ENCODE measurements at regions not wholly inside any gene's neighbourhood (a gene's known extent, or its start where the extent isn't known, plus 50 kb on each side); places are given as distances from the start of the nearest gene placed in this dataset.

DNA sequence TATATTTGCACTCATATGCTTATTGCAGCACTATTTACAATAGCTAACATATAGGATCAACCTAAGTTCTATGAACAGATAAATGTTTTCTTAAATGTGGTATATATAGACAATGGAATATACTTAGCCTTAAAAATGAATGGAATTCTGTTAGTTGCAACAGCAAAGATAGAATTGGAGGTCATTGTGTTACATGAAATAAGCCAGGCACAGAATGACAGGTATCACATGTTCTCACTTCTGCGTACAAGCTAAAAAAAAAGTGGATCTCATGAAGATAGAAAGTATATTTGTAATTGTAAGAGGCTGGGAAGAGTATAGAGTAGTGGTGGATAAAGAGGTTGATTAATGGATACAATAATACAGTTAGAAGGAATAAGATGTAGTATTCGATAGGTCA, 255.5 kb upstream of the SETBP1 start:
- no peaks in the 10 kb centered on the region for H3K4me1 ChIP-seq
- H2AFZ ChIP-seq: no peak overlapping the region
- no peak overlapping the region for H3K4me3 ChIP-seq (ENCODE audit: low read depth, low read length)
- no peak overlapping the region for H3K27ac ChIP-seq
- no peak overlapping the region for H3K4me2 ChIP-seq (ENCODE audit: low read length)
- no peaks in the 10 kb centered on the region for H3K36me3 ChIP-seq (ENCODE audit: control insufficient read depth, insufficient read depth, low read length)
- no peaks in the 10 kb centered on the region for H3K9me3 ChIP-seq (ENCODE audit: control insufficient read depth, low read length)
- no peaks in the 10 kb centered on the region for H3K27me3 ChIP-seq (ENCODE audit: control insufficient read depth, insufficient read depth, low read length)
- no peaks in the 10 kb centered on the region for H3K79me2 ChIP-seq
- TF ChIP-seq, protein P1, sequence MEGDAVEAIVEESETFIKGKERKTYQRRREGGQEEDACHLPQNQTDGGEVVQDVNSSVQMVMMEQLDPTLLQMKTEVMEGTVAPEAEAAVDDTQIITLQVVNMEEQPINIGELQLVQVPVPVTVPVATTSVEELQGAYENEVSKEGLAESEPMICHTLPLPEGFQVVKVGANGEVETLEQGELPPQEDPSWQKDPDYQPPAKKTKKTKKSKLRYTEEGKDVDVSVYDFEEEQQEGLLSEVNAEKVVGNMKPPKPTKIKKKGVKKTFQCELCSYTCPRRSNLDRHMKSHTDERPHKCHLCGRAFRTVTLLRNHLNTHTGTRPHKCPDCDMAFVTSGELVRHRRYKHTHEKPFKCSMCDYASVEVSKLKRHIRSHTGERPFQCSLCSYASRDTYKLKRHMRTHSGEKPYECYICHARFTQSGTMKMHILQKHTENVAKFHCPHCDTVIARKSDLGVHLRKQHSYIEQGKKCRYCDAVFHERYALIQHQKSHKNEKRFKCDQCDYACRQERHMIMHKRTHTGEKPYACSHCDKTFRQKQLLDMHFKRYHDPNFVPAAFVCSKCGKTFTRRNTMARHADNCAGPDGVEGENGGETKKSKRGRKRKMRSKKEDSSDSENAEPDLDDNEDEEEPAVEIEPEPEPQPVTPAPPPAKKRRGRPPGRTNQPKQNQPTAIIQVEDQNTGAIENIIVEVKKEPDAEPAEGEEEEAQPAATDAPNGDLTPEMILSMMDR (IDR thresholded peaks at IDR 0.05): no peak
- H3K9ac ChIP-seq: no peak overlapping the region

DNA sequence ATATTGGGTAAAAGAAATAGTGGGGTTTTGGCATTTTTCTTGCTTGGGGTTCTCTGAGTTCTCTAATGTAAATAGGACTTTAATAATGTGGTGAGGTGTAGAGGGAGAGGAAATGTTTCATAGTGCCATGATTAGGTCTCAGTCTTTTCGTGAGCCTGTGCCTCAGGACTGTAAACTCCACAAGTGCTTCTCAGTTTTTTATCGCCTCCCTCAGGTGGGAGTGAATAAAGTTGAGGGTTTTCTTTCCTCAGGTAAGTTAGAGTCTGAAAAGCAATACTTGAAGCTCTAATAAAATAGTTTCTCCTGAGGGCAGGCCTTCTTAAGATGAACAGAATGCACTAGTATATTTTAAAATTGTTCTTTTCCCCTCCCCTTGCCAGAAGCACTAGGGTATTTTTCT, 243.1 kb upstream of the SETBP1 start:
- no peaks in the 10 kb centered on the region for H3K27me3 ChIP-seq (ENCODE audit: control insufficient read depth, insufficient read depth, low read length)
- no peak overlapping the region for H3K4me3 ChIP-seq (ENCODE audit: low read depth, low read length)
- TF ChIP-seq, protein P1 (IDR thresholded peaks at IDR 0.05): no peak
- H3K4me2 ChIP-seq (ENCODE audit: low read length): no peak overlapping the region
- H3K4me1 ChIP-seq: no peaks in the 10 kb centered on the region
- H3K27ac ChIP-seq: no peak overlapping the region
- H3K9me3 ChIP-seq (ENCODE audit: control insufficient read depth, low read length): no peaks in the 10 kb centered on the region
- no peaks in the 10 kb centered on the region for H3K79me2 ChIP-seq
- no peak overlapping the region for H2AFZ ChIP-seq
- H3K9ac ChIP-seq: no peak overlapping the region
- H3K36me3 ChIP-seq (ENCODE audit: control insufficient read depth, insufficient read depth, low read length): no peaks in the 10 kb centered on the region

DNA sequence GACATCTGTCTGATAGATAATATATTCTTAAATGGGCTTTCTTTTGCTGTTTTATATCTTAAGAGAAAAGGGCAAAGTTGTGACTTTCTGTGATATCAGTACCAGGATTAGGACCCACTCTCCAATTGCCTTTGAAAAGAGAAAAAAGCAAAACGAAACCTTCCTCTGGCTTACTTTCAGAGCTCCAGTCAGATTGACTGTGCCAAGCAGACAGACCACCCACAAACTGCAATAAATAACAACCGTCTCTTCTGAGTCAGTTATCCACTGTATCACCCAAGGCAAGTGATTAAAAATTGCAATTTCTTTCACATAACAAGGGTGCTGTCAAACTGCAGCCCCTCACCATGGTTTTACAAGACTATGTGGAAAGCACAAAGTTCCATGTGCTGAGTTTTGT, 230.5 kb upstream of the SETBP1 start:
- H3K4me3 ChIP-seq (ENCODE audit: low read depth, low read length): no peak overlapping the region

DNA sequence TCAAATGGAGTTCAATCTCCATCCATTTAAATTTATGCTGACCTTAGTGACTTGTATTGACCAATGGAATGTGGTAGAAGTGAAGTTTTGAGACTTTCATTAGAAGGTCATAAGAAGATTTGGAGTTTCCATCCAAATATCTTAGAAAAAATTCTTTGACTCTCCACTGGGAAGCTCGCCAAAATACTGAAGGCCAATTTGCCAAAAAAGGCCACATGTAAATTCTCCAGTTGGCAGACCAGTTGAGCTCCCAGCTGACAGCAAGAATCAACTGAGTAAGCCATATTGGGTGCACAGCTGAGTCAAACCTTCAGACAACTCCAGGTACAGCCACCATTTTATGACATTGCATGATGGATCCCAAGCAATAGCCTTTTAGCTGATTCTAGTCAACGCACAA, 228.3 kb upstream of the SETBP1 start:
- H3K4me2 ChIP-seq (ENCODE audit: low read length): no peak overlapping the region
- H3K4me3 ChIP-seq (ENCODE audit: low read depth, low read length): no peak overlapping the region
- no peak overlapping the region for H3K27ac ChIP-seq
- no peaks in the 10 kb centered on the region for H3K27me3 ChIP-seq (ENCODE audit: control insufficient read depth, insufficient read depth, low read length)
- H3K79me2 ChIP-seq: no peaks in the 10 kb centered on the region
- H3K9ac ChIP-seq: no peak overlapping the region
- peaks cover 4% of the 10 kb centered on the region for H3K4me1 ChIP-seq
- TF ChIP-seq, protein P1 (IDR thresholded peaks at IDR 0.05): no peak
- no peak overlapping the region for H2AFZ ChIP-seq
- H3K9me3 ChIP-seq (ENCODE audit: control insufficient read depth, low read length): no peaks in the 10 kb centered on the region
- H3K36me3 ChIP-seq (ENCODE audit: control insufficient read depth, insufficient read depth, low read length): no peaks in the 10 kb centered on the region

More for the DNA sequence above, 230.5 kb upstream of the SETBP1 start:
- H3K9ac ChIP-seq: no peak overlapping the region
- no peaks in the 10 kb centered on the region for H3K36me3 ChIP-seq (ENCODE audit: control insufficient read depth, insufficient read depth, low read length)
- TF ChIP-seq, protein P1 (IDR thresholded peaks at IDR 0.05): no peak
- H3K27me3 ChIP-seq (ENCODE audit: control insufficient read depth, insufficient read depth, low read length): no peaks in the 10 kb centered on the region
- no peak overlapping the region for H2AFZ ChIP-seq
- H3K4me2 ChIP-seq (ENCODE audit: low read length): no peak overlapping the region
- no peaks in the 10 kb centered on the region for H3K79me2 ChIP-seq
- H3K4me1 ChIP-seq: peaks cover 4% of the 10 kb centered on the region
- H3K27ac ChIP-seq: no peak overlapping the region
- H3K9me3 ChIP-seq (ENCODE audit: control insufficient read depth, low read length): no peaks in the 10 kb centered on the region

DNA sequence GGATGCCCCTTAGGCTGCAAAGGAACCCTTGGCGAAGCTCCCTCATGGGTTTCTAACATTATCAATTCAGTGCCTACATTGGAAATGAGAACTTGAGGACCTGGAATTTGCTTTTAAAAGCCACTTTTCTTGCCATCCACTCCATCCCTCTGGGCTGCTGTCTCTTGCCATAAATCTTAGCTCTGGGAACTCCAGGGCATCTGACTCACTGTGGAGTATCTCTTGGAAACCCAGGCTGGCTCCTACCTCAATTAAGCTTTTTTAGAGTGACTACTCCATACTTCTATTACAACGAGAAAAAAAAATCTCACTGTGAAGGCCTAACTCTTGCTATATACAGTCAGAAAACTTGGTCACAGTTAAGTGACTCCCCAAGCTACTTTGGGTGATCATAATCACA, 227.2 kb upstream of the SETBP1 start:
- peaks cover 4% of the 10 kb centered on the region for H3K4me1 ChIP-seq
- H3K79me2 ChIP-seq: no peaks in the 10 kb centered on the region
- H2AFZ ChIP-seq: no peak overlapping the region
- TF ChIP-seq, protein P1 (IDR thresholded peaks at IDR 0.05): no peak
- no peak overlapping the region for H3K9ac ChIP-seq
- no peaks in the 10 kb centered on the region for H3K9me3 ChIP-seq (ENCODE audit: control insufficient read depth, low read length)
- H3K27ac ChIP-seq: no peak overlapping the region
- no peak overlapping the region for H3K4me3 ChIP-seq (ENCODE audit: low read depth, low read length)
- no peaks in the 10 kb centered on the region for H3K27me3 ChIP-seq (ENCODE audit: control insufficient read depth, insufficient read depth, low read length)
- H3K36me3 ChIP-seq (ENCODE audit: control insufficient read depth, insufficient read depth, low read length): no peaks in the 10 kb centered on the region
- no peak overlapping the region for H3K4me2 ChIP-seq (ENCODE audit: low read length)
